ENCODE measurements at regions not wholly inside any gene's neighbourhood (a gene's known extent, or its start where the extent isn't known, plus 50 kb on each side); places are given as distances from the start of the nearest gene placed in this dataset.
A peak's percentile ranks its signal among the peaks of the same experiment; 100 is the strongest.

DNA sequence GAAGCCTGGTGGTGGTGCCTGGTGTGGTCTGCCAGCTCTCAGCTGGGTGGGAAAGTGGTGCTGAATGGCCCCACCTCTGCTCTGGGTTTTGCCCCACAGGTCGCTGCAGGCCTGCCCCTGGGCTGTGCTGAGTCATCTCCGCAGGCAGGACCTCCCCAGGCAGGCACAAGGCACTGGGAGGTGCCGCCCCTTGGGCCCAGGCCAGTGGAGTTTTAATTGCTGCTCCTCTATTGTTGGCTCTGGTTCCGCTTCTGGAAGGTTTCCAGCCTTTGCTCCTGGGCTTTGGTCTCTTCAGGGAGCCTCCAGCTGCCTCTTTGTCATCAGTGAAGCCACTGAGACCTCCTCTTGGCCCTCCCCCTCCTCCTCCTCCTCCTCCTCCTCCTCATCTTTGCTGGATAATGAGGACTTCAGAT, 180.3 kb upstream of the GRB10 start:
- intact Hi-C loops (cut with DNase I), result no loop called here
- ATAC-seq (ENCODE audit: poor library complexity), result peak; percentile 92
- DNase-seq, result peak; percentile 81

DNA sequence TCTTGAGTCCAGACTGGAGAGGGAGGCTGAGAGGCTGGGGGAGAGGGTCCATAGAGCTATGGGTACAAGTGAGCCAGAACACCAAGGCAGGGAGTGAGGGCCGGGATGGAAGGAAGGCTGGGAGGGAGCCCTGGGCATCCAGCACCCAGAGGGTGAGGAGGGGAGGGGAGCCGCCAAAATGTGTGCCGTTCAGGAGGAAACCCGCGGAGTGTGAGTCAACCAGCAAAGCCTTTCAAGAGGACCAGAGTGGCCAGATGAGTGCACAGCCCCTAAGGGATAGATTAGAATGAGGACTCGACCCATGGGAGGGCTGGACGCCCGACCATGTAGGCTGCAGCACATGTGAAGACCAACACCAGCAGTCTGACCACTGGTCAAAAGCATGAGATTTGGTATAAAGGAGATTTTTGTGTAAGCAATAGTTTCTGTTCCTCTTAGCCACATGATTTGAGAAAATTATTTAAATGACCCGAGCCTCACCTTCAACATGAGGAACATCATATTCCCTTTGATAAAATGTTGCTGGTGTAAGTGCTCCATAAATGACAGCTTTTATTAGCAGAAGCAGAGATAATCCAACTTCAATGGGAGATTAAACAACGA, 179.7 kb upstream of the GRB10 start:
- DNase-seq (no peak), ATAC-seq (ENCODE audit: poor library complexity) (no peak)
- intact Hi-C loops (cut with DNase I), result no loop called here

DNA sequence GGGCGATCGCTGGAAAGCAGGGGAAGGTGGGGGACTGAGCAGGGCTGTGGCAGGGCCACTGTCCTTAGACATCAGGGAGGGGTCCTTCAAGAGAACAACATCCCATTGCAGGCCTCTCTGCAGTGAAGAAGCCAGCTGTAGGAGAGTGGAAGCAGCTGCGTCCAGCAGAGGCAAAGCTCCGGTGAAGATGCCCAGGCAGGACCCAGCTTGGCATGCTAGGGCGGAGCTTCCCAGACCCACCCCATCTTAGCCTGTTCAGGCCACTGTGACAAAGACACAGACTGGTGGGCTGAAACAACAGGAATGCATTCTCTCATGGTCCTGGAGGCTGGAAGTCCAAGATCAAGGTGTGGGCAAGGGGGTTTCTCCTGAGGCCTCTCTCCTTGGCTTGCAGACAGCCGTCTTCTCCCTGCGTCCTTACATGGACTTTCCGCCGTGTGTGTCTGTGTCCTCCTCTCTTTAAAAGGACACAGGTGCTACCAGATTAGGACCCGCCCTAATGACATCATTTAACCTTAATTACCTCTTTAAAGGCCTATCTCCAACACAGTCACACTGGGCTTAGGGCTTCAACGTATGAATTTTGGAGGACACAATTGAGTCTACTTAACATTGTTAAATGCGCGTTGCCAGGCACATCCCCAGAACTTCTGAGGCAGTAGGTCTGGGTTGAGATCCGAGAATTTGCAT, 178.1 kb upstream of the GRB10 start:
- no peak for DNase-seq
- ATAC-seq (ENCODE audit: poor library complexity), result no peak
- intact Hi-C loops (cut with DNase I), result no loop called here

DNA sequence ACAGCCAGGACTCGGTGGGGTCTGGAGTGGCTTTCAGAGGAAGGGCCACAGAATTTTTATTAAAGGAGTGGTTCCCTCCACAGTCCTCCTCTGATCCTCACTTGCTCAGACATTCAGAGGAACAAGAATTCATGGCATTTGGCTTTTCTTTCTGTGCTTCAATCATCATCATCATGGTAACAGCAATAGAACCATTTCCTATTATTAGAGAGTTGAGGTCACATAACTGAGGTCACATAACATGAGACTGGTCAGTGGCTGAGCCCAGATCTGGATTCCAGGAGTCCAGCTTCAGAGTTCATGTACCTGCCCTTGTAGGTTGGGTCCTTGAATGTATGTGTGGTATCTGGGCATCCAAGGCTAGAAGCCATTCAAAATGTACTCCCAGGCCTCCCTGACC, 177.3 kb upstream of the GRB10 start:
- no peak for DNase-seq
- no peak for ATAC-seq (ENCODE audit: poor library complexity)
- intact Hi-C loops (cut with DNase I), result no loop called here

DNA sequence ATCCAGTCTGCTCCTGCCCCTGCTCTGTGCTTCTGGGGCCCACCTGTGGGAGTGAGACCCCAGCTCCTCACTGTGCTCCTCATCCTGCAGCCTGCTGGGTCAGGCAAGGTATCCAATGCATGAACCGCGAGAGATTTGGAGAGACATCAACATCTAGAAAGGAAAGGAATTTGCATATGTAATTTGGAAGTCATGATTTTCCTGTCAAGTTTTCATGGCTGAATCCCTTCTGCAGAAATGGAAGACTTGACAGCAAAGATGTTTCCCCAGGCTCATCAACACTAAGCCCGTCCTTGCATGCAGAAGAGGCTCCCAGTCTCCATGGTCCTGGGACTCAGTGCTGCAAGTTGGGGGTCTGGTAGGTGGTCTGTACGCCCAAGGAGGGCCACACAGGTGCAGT, 176.9 kb upstream of the GRB10 start:
- ATAC-seq (ENCODE audit: poor library complexity), result no peak
- no peak for DNase-seq
- intact Hi-C loops (cut with DNase I), result no loop called here

DNA sequence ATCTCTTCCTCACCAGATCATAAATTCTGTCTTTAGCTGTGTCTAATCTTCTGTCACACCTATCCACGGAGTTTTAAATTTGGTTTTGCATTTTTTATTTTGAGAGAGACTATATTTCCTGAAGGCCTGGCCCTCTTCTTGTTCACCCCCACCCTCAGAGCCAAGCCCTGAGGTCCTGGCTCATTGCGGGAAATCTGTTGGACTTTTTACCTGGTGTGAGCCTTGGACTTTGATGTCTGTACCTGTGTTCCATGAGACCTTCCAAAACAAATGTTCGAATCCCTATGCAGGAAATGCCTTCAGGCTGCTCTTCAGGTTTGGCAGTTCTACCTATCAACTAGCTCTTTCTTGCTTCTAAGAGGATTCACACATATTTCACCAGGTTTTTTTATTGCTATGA, 175.2 kb upstream of the GRB10 start:
- ATAC-seq (ENCODE audit: poor library complexity), result no peak
- no peak for DNase-seq
- intact Hi-C loops (cut with DNase I), result no loop called here

DNA sequence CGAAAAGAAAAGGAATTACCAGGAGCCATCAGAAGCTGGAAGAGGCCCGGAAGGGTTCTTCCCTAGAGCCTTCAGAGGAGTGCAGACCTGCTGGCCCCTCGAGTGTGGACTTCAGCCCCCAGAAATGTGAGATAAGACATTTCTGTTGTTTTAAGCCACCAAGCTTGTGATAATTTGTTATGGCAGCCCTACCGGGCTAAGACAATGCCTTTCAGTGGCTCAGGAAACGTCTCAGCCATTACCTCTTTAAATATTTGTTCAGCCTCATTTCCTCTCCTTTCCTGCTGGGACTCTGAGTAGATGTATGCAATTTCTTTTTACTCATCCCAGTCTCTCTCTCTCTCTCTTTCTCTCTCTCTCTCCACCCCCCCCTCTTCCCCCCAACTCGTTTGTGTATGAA, 174.7 kb upstream of the GRB10 start:
- no peak for DNase-seq
- intact Hi-C loops (cut with DNase I), result no loop called here
- no peak for ATAC-seq (ENCODE audit: poor library complexity)

DNA sequence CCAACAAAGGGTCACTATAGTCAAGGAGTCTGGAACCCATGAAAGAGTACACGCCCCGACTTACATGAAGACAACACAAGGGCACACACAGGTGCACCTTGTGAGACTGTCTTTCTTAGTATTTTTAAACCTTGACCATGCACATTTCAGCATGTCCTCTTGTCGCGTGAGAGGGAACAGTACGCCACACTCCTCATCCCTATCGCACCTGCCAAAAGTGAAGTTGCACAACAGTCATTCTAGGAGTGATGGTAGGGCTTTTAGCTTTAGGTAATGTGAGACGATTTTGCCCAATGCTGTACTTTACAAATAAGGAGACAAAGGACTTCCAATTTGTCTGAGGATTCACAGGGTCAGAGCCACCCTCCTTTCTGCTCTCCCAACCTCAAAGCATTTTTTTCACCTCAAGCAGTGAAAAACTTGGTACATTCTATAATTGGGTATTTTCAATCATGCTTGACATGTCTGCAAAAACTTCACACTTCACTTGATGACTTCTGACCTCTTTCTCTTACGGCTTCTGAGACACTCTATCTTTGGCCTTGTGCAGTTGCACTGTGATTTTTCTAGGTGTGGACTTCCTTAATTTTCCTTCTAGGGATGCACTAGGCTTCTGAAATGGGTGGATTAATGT, 173.9 kb upstream of the GRB10 start:
- ATAC-seq (ENCODE audit: poor library complexity) (no peak), DNase-seq (no peak)
- intact Hi-C loops (cut with DNase I), result no loop called here

DNA sequence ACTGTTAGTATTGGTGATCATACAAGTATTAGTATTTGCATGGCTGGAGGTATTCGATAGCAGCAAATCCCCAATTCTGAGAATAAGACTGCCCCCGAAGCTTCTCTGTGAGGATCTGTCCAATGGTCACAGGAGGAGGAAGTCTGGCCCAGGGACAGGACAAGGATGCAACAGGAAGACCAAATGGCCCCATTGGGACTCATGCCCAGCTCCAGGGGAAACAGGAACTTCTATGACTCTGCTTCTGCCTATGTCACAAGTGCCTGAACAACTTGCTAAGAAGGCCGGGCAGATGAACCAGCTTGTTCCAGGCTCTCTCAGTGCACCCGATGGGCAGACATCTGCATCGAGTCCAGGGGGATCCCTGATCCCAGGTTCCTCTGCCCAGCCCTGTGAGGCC, 172.0 kb upstream of the GRB10 start:
- DNase-seq, result no peak
- intact Hi-C loops (cut with DNase I), result no loop called here
- ATAC-seq (ENCODE audit: poor library complexity), result no peak

GRCh38 chr7:50954245-50954644, 171.5 kb upstream of the GRB10 start:
- ATAC-seq (ENCODE audit: poor library complexity), result no peak
- intact Hi-C loops (cut with DNase I), result no loop called here
- no peak for DNase-seq

DNA sequence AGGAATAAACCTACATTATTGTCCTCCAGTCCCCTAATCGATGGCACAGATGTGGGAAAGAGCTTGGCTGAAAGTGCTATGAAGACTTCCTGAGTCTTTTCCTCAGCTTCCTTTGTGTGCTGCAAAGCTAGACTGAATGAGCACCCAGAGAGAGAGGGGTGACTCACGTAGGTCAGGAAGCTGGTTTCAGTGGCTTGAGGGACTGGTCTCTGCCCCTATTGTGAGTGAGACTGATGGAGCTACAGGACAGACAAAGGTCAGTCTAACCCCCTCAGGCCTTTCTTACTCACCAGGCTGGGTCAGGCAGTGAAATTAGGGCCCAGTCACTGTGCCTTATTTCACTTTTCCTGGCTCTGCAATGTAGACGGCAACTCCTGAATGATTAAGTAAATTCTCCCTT, 171.1 kb upstream of the GRB10 start:
- intact Hi-C loops (cut with DNase I), result no loop called here

DNA sequence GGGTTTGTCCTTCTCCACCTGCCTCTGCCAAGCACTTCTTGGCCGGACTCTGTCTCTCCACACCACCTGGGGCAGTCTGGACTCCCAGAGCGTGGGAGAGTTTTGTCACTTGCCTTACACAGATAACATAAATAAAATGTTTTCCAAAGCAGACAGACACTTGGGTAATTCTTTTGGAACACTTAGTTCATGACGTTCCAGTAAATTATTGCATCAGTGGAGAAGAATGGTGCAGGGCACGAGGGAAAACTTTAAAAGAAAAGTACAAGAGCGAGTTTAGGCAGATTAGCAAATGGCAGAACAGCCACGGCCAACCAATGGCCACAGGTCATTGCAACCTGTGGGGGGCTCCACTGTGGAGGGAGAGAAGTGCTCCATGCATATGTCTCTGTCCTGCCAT, 170.6 kb upstream of the GRB10 start:
- intact Hi-C loops (cut with DNase I), result no loop called here
- DNase-seq, result no peak
- peak; percentile 84 for ATAC-seq (ENCODE audit: poor library complexity)

More for the DNA sequence above, 171.1 kb upstream of the GRB10 start:
- no peak for DNase-seq
- ATAC-seq (ENCODE audit: poor library complexity), result peak; percentile 56

DNA sequence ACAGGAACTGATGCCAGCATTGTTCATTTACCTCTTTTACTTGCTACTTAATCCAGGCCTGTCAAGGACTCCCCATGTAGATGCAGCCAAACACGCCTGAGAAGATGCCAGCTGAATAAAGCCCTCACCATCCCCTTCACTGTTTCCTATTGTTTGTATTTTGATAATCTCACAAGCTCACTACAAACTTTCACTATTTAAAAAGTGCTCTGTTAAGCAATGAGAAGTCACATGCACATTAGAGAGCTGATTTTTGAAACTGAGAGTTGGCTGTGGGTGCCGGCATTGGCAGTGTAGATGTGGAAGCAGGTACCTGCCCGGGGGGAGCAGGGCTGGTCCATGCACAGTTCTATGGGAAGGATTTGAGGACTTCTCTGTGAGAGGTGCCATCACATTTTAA, 169.8 kb upstream of the GRB10 start:
- DNase-seq (no peak), ATAC-seq (ENCODE audit: poor library complexity) (peak; percentile 48)
- intact Hi-C loops (cut with DNase I), result no loop called here

GRCh38 chr7:50952120-50952519, 169.4 kb upstream of the GRB10 start:
- DNase-seq (no peak), ATAC-seq (ENCODE audit: poor library complexity) (no peak)
- intact Hi-C loops (cut with DNase I), result no loop called here

DNA sequence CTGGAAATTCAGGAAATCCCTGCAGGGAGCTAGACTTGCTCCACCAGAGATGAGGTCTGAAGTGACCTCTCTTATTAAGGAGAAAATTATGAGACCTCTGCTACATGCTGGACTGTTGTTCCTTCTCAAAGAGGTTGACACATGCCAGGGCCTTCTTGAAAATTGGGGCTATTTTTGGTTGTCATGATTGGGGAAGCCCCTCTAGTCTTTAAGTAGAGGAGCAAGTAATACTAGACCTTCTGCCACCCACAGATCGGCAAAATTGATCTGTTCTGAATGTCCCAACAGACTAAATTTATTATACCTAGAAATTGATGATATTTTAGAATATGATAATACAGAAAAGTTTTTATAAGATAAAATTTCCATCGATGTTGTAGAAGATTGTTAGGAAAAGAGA, 160.8 kb upstream of the GRB10 start:
- intact Hi-C loops (cut with DNase I), result no loop called here
- DNase-seq (no peak), ATAC-seq (ENCODE audit: poor library complexity) (no peak)

DNA sequence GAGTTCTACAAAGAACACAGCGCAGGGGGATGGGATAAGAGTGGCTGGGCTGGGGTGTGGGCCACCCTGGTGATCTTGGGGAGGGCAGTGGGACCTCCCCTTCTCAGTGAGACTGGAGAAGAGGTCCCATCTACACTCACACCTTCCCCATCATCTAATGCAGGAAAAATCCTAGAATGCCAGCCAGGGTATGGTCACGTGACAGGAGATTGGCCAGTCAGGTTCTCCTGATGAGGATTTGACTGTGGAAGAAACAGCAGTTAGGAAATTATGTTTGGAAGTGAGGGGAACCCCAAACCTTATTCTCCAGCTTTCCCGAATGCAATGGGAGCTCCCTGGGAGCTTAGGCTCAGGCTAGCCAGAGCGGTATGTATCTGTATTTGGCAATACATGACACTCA, 158.8 kb upstream of the GRB10 start:
- DNase-seq (no peak), ATAC-seq (ENCODE audit: poor library complexity) (no peak)
- intact Hi-C loops (cut with DNase I), result no loop called here

- ATAC-seq (ENCODE audit: poor library complexity) (no peak), DNase-seq (no peak)
- intact Hi-C loops (cut with DNase I), result no loop called here
Measured at GRCh38 chr7:50940621-50941020, 157.9 kb upstream of the GRB10 start.

- intact Hi-C loops (cut with DNase I), result no loop called here
- ATAC-seq (ENCODE audit: poor library complexity), result no peak
- no peak for DNase-seq
Measured at GRCh38 chr7:50939021-50939420, 156.3 kb upstream of the GRB10 start.

DNA sequence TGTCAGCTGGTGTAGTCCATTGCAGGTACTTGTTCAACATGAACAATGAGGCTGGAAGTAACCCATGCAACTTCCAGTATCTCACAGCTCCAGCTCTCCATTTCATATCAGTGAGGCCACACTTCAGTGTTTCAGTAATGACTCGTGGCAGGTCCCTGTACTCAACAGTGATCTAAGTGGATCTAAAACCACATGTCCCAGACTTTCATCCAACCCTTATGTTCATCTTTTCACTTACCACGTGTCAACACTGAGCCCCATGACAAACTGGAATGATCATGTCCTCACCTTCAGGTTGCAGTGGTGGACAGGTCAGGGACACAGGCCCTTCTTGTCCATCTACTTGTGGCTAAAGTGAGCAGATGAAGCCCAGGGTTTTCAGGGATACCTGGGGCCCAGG, 155.0 kb upstream of the GRB10 start:
- DNase-seq (no peak), ATAC-seq (ENCODE audit: poor library complexity) (no peak)
- intact Hi-C loops (cut with DNase I), result no loop called here

- ATAC-seq (ENCODE audit: poor library complexity) (no peak), DNase-seq (no peak)
- intact Hi-C loops (cut with DNase I), result no loop called here
Measured at GRCh38 chr7:50926049-50926448, 143.4 kb upstream of the GRB10 start.

- intact Hi-C loops (cut with DNase I), result no loop called here
- no peak for ATAC-seq (ENCODE audit: poor library complexity)
- no peak for DNase-seq
Measured at GRCh38 chr7:50923476-50923875, 140.8 kb upstream of the GRB10 start.
